ENCODE measurements at regions not wholly inside any gene's neighbourhood (a gene's known extent, or its start where the extent isn't known, plus 50 kb on each side); places are given as distances from the start of the nearest gene placed in this dataset.

- no peak for DNase-seq
These were observed 54.8 kb upstream of the BTRC start for GRCh38 chr10:101299211-101299610.

- no peak for DNase-seq
These were observed 52.7 kb upstream of the BTRC start for GRCh38 chr10:101301111-101301731.

GRCh38 chr10:101303087-101303703 lies 50.8 kb upstream of the BTRC start:
- no peak for DNase-seq

Measured in CD4-positive, alpha-beta T cell treated with Interleukin-15 for 1 hour (primary cell).